Skin epidermis (tissue), 12 donors: ENCODE measurements at regions not wholly inside any gene's neighbourhood (a gene's known extent, or its start where the extent isn't known, plus 50 kb on each side); places are given as distances from the start of the nearest gene placed in this dataset.

Source experiments
- H3K27ac ChIP-seq, 21 experiments: fragments of 200-600 bp; sonication (generic) in 11 of 21; one replicate each; pipeline ENCODE4 v1.5.0; 2020; ENCODE audit warnings: mild to moderate bottlenecking in 3 of 21, inconsistent platforms in 2 of 21, moderate library complexity in 2 of 21
- H3K4me3 ChIP-seq, 7 experiments: fragments of 200-600 bp; sonication (generic) in 2 of 7; one replicate each; pipeline ENCODE4 v1.5.0; 2020; ENCODE audit warnings: inconsistent platforms in 2 of 7, mild to moderate bottlenecking in 2 of 7, moderate library complexity in 1 of 7

GRCh38 chr1:239997515-239998311, 94.0 kb upstream of the FMN2 start:
- Histone ChIP-seq H3K4me3 (peak overlapping the region in 3 of 7 experiments; percentile 8 to 19 (median 9)), H3K27ac (no peak overlapping the region)

GRCh38 chr1:239998312-239998649, 93.4 kb upstream of the FMN2 start:
- Histone ChIP-seq H3K27ac (no peak overlapping the region), H3K4me3 (peak overlapping the region in 2 of 7 experiments; percentile 8 to 19)

GRCh38 chr1:239999170-239999569, 92.5 kb upstream of the FMN2 start:
- no peak overlapping the region for H3K27ac ChIP-seq
- no peak overlapping the region for H3K4me3 ChIP-seq

GRCh38 chr1:240000634-240001033, 91.0 kb upstream of the FMN2 start:
- no peak overlapping the region for H3K4me3 ChIP-seq
- H3K27ac ChIP-seq, result no peak overlapping the region

GRCh38 chr1:240001177-240001740, 90.4 kb upstream of the FMN2 start:
- H3K4me3 ChIP-seq, result no peak overlapping the region
- H3K27ac ChIP-seq, result no peak overlapping the region

GRCh38 chr1:240004086-240004749, 87.5 kb upstream of the FMN2 start:
- no peak overlapping the region for H3K4me3 ChIP-seq
- H3K27ac ChIP-seq, result no peak overlapping the region

- no peak overlapping the region for H3K4me3 ChIP-seq
Observed at GRCh38 chr1:240005997-240006650, 85.6 kb upstream of the FMN2 start.

GRCh38 chr1:240008298-240008697, 83.4 kb upstream of the FMN2 start:
- Histone ChIP-seq H3K4me3 (no peak overlapping the region), H3K27ac (no peak overlapping the region)

More at GRCh38 chr1:240005997-240006650, 85.6 kb upstream of the FMN2 start:
- H3K27ac ChIP-seq, result no peak overlapping the region

- Histone ChIP-seq H3K4me3 (no peak overlapping the region), H3K27ac (no peak overlapping the region)
Observed at GRCh38 chr1:240014051-240014450, 77.6 kb upstream of the FMN2 start.

GRCh38 chr1:240018617-240019016, 73.1 kb upstream of the FMN2 start:
- Histone ChIP-seq H3K4me3 (no peak overlapping the region), H3K27ac (no peak overlapping the region)

GRCh38 chr1:240019524-240019923, 72.2 kb upstream of the FMN2 start:
- Histone ChIP-seq H3K27ac (no peak overlapping the region), H3K4me3 (no peak overlapping the region)

- Histone ChIP-seq H3K27ac (no peak overlapping the region), H3K4me3 (no peak overlapping the region)
Observed at GRCh38 chr1:240020871-240021270, 70.8 kb upstream of the FMN2 start.

- Histone ChIP-seq H3K27ac (no peak overlapping the region), H3K4me3 (no peak overlapping the region)
Observed at GRCh38 chr1:240021709-240022108, 70.0 kb upstream of the FMN2 start.

GRCh38 chr1:240027059-240027462, 64.6 kb upstream of the FMN2 start:
- H3K4me3 ChIP-seq, result no peak overlapping the region

GRCh38 chr1:240029418-240029817, 62.3 kb upstream of the FMN2 start:
- H3K4me3 ChIP-seq, result no peak overlapping the region
- no peak overlapping the region for H3K27ac ChIP-seq

More at GRCh38 chr1:240027059-240027462, 64.6 kb upstream of the FMN2 start:
- no peak overlapping the region for H3K27ac ChIP-seq

GRCh38 chr1:240030236-240030635, 61.4 kb upstream of the FMN2 start:
- H3K4me3 ChIP-seq, result no peak overlapping the region
- H3K27ac ChIP-seq, result no peak overlapping the region

GRCh38 chr1:240031009-240031408, 60.7 kb upstream of the FMN2 start:
- no peak overlapping the region for H3K27ac ChIP-seq
- no peak overlapping the region for H3K4me3 ChIP-seq

- Histone ChIP-seq H3K27ac (no peak overlapping the region), H3K4me3 (no peak overlapping the region)
Observed at GRCh38 chr1:240031414-240031813, 60.3 kb upstream of the FMN2 start.

- Histone ChIP-seq H3K4me3 (no peak overlapping the region), H3K27ac (no peak overlapping the region)
Observed at GRCh38 chr1:240033406-240033805, 58.3 kb upstream of the FMN2 start.

- Histone ChIP-seq H3K4me3 (no peak overlapping the region), H3K27ac (no peak overlapping the region)
Observed at GRCh38 chr1:240036526-240036925, 55.2 kb upstream of the FMN2 start.
